Stimulated activated naive CD4-positive, alpha-beta T cell (primary cell): ENCODE measurements at regions not wholly inside any gene's neighbourhood (a gene's known extent, or its start where the extent isn't known, plus 50 kb on each side); places are given as distances from the start of the nearest gene placed in this dataset.
A peak's percentile ranks its signal among the peaks of the same experiment; 100 is the strongest.
"Not testable (repeated sequence)": the region's sequence is repeated elsewhere in the genome, so short reads cannot be mapped to it uniquely, and the experiment has no call there.

Experiments
- DNase-seq, 6 experiments: peaks; one replicate each; lab custom pipeline; 2025; lab: John Stamatoyannopoulos, UW

- no peak for DNase-seq
Observed at GRCh38 chr10:9035355-9035754, 980.9 kb downstream of the GATA3 start.

- no peak for DNase-seq
Observed at GRCh38 chr10:9036711-9037204, 982.3 kb downstream of the GATA3 start.

- DNase-seq: no peak
Observed at GRCh38 chr10:9038146-9038714, 983.7 kb downstream of the GATA3 start.

DNA sequence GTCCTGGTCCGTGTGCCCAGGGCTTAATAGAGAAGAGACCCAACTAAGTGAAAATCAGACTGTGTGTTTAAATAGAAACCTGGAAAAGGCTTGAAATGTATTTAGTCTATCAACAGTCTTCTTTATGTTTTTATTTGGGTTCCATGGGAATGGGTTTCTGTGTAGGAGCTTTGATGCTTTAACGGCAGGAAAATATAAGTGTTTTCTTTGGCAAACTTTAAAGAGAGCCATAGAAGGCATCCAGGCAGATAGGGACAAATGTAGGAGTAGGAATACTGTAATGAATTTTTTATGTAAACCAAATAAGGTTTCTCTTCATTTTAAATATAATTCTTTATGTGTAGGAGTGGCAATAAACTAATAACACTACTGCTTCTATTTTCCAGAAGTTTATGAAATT, 989.0 kb downstream of the GATA3 start:
- DNase-seq: no peak

DNA sequence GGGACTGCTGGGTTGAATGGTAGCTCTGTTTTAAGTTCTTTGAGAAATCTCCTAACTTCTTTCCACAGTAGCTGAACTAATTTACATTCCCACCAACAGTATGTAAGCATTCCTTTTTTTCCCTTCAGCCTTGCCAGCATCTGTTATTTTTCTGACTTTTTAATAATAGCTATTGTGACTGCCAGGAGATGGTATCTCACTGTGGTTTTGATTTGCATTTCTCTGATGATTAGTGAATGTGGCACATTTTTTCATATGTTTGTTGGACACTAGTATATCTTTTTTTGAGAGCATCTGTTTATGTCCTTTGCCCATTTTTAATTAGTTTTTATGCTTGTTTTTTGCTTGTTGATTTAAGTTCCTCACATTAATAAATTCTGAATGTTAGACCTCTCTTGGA, 990.8 kb downstream of the GATA3 start:
- no peak for DNase-seq

GRCh38 chr10:9051328-9051974, 997.0 kb downstream of the GATA3 start:
- DNase-seq: no peak

DNA sequence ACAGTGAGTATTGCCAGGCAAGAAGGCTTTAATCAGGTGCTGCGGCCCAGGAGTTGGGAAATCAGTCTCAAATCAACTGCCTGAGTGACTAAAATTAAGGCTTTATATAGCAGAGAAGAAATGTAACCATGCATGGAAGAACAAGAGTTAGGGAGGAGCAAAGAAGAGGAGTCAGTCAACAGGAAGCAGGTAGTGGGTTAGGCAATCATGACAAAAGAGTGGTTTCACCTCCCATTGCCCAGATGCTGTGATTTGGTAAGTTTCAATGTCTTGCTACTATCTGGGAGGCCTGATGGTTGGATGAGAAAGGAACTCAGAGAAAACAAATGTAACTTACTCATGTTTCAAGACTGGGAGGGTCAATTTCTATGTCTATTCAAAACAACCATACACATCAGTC, 998.3 kb downstream of the GATA3 start:
- peak in 2 of 6 experiments; percentile 12 to 29 for DNase-seq

DNA sequence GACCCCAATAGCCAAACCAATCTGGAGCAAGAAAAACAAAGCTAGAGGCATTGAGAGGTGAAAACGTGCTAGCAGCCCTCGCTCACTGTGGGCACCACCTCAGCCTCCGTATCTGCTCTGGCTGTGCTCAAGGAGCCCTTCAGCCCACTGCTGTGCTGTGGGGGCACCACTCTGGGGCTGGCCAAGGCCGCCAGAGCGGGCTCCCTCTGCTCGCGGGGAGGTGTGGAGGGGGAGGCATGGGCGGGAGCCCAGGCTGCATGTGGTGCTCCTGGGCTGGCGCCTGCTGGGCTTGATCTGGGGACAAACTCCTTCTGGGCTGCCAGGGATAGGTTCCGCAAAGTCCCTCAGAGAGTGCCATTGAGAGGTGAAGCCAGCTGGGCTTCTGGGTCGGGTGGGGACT, 1002.0 kb downstream of the GATA3 start:
- no peak for DNase-seq

DNA sequence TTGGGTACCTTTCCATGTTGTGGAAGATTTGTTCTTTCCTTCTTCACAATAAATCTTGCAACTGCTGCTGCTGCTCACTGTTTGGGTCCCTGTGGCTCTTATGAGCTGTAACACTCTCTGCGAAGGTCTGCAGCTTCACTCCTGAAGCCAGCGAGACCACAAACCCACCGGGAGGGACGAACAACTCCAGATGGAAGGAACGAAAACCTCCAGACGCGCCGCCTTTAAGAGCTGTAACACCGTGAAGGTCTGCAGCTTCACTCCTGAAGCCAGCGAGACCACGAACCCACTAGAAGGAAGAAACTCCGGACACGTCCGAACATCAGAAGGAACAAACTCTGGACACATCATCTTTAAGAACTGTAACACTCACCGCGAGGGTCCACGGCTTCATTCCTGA, 1002.8 kb downstream of the GATA3 start:
- not testable (repeated sequence) for DNase-seq

GRCh38 chr10:9060314-9060713, 1005.8 kb downstream of the GATA3 start:
- peak in 2 of 6 experiments; percentile 11 to 23 for DNase-seq

GRCh38 chr10:9061871-9062270, 1007.4 kb downstream of the GATA3 start:
- no peak for DNase-seq

GRCh38 chr10:9066152-9066551, 1011.7 kb downstream of the GATA3 start:
- DNase-seq: no peak

- DNase-seq: no peak
Observed at GRCh38 chr10:9068003-9068402, 1013.5 kb downstream of the GATA3 start.

GRCh38 chr10:9069136-9069535, 1014.6 kb downstream of the GATA3 start:
- no peak for DNase-seq

DNA sequence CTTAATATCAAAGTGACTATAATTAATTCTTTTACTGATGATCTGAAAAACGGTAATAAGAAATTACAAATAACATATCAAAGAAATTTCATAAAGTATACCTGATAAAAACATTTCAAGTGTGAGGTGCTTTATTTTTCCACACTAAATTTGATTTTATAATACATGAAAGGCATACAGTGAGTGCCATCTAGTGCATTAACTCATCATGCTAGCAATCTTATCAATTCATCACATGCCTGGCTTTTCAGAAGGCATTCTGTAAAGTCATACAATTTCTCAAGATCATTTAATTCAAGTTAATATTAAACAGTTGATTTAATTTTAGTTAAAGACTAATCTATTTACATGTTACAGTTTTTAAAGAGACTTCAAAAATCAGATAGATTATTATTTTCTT, 1020.9 kb downstream of the GATA3 start:
- DNase-seq: no peak

DNA sequence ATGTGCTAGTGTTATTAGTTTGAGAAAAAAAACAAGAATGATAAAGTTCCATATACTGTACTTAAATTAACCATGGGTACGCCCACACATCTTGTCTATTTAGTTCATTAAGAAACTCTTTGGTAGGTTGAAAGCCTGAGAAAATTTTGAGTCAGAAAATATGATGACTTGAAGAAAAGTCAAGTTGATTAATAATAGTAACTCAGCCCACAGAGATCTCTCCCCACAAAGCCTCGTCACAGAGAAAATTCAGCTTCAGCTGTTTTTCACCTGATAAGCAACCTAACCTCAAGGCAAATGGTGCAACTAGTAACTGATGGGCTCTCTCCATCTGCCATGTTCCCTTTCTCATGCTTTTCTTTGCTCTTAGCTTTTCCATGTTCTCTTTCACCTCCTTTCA, 1021.6 kb downstream of the GATA3 start:
- no peak for DNase-seq

DNA sequence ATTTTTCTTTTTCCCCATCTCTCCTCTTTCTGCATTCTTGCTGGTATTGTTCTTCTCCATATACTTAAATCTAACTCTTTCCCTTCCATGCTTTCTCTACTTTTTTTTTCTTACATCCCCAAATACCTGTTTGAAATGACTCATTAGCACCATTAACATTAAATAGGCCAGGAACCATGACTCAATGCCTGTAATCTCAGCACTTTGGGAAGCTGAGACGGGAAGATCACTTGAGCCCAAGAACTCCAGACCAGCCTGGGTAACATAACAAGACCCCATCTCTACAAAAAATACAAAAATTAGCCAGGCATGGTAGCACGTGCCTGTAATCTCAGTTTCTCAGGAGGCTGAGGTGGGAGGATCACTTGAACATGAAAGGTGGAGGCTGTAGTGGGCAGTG, 1026.8 kb downstream of the GATA3 start:
- no peak for DNase-seq

DNA sequence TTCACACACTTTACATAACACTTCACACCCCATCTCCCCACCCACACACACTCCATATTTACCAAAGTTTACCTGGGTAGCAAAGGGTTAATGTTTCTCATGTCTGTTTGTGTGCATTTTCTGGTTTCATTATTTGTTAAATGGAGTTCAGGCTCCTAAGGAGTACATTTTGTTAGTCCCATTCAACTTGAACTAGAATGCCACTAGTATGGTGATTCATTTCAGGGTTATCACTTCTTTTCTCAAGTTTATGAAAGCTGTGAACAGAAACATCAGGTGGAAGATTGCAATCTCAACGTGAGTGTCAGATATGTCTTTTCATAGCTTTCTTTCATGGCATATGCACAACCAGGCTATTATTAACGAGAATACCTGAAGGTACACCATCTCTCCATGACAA, 1027.5 kb downstream of the GATA3 start:
- DNase-seq: no peak

DNA sequence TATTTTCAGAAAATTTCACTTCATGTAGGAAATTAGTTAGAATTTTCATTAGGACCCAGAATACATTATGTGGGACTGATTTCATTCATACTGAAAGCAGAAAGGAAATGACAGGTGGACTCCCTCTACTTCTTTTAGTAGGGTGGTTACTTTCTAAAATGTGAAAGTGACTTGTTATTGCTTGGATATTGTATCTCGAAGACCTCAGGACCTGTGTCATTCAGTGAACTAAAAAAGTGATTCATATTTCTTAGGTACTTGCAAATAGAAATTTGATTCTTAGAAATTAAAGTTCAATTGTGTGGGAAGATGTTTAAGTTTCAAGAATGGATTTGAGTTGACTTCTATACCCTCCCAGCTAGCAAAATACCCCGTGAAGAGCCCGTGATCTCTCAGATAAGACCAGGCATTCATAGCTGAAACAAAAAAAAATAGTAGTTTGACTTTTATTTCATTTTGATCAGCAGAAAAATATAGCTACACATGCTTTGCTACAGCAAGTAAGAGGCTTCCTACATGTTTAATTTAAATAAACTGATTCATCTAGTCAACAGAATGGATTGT, 1037.1 kb downstream of the GATA3 start:
- DNase-seq: peak in 2 of 6 experiments; percentile 16 to 29

GRCh38 chr10:9096288-9096687, 1041.8 kb downstream of the GATA3 start:
- DNase-seq: peak; percentile 19 to 86 (median 63)

GRCh38 chr10:9097206-9097990, 1042.9 kb downstream of the GATA3 start:
- peak in 3 of 6 experiments; percentile 83 to 86 (median 85) for DNase-seq

GRCh38 chr10:9097991-9098306, 1043.5 kb downstream of the GATA3 start:
- no peak for DNase-seq

DNA sequence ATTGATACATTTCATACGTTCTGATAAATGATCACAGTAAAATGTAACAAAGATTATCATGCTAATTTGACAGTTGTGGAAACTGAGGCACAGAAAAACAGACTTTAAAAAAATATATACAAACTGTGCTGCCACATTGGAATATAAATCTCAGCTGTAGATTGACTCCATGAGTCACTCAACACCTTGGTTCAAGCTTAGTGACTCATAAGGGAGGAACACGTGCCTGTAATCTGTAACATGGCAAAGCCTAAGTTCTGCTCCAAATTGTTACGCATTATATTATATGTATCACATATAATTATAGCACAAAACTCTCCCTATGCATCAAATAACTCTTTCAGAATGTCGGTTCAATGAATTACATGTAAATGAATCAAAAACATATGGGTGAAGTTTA, 1047.5 kb downstream of the GATA3 start:
- no peak for DNase-seq
